Spleen (tissue), 11 donors: ENCODE measurements at regions not wholly inside any gene's neighbourhood (a gene's known extent, or its start where the extent isn't known, plus 50 kb on each side); places are given as distances from the start of the nearest gene placed in this dataset.

ENCODE experiments used
- DNase-seq: peaks from one replicate; pipeline ENCODE4 v3.0.0-alpha.2; 2020
- H3K27ac ChIP-seq, 8 donors: fragments of 200-600 bp; sonication (generic) in 7 of 8; 1 replicate in 4 of 8; 2 replicates in 4 of 8; pipeline versions ENCODE4 v1.5.0 to v1.8.0; 2016 to 2021; ENCODE audit warnings: inconsistent platforms in 4 of 8, mild to moderate bottlenecking in 4 of 8, moderate library complexity in 1 of 8
- H3K27me3 ChIP-seq, 7 donors: fragments of 200-600 bp; sonication (generic) in 6 of 7; replicated peaks in 1 of 7; 1 replicate in 4 of 7; 2 replicates in 3 of 7; pipeline versions ENCODE4 v1.5.0 to v1.8.0; 2016 to 2021; ENCODE audit warnings: inconsistent platforms in 3 of 7, mild to moderate bottlenecking in 1 of 7
- H3K36me3 ChIP-seq, 6 donors: fragments of 200-600 bp; sonication (generic) in 5 of 6; 1 replicate in 4 of 6; 2 replicates in 2 of 6; pipeline versions ENCODE4 v1.5.0 to v1.8.0; 2016 to 2021; ENCODE audit warnings: inconsistent platforms in 2 of 6
- H3K4me1 ChIP-seq, 6 donors: fragments of 200-600 bp; sonication (generic) in 5 of 6; 1 replicate in 3 of 6; 2 replicates in 3 of 6; pipeline versions ENCODE4 v1.5.0 to v1.8.0; 2016 to 2021; ENCODE audit warnings: inconsistent platforms in 3 of 6
- H3K4me3 ChIP-seq, 8 donors: fragments of 200-600 bp; sonication (generic) in 7 of 8; 1 replicate in 4 of 8; 2 replicates in 4 of 8; pipeline versions ENCODE4 v1.5.0 to v1.8.0; 2016 to 2021; ENCODE audit warnings: inconsistent platforms in 4 of 8, mild to moderate bottlenecking in 4 of 8, moderate library complexity in 2 of 8
- H3K9me3 ChIP-seq, 8 donors: fragments of 200-600 bp; sonication (generic) in 7 of 8; 1 replicate in 4 of 8; 2 replicates in 4 of 8; pipeline versions ENCODE4 v1.5.0 to v1.8.0; 2016 to 2021; ENCODE audit warnings: inconsistent platforms in 4 of 8
- POLR2A ChIP-seq, 3 donors: fragments of 450-650 bp; IDR thresholded peaks; one replicate each; pipeline ENCODE4 v1.5.1; 2017; ENCODE audit warnings: antibody characterized with exemption in 3 of 3, mild to moderate bottlenecking in 1 of 3
- POLR2AphosphoS5 ChIP-seq, 3 donors: sonication (generic); formaldehyde crosslinking; IDR thresholded peaks; one replicate each; pipeline ENCODE4 v1.5.1; 2017; ENCODE audit warnings: antibody characterized with exemption in 3 of 3
- WGBS, 5 donors: extraction: QIAGEN DNeasy Blood & Tissue Kit in 3 of 5; methylation state at CpG; one replicate each; pipeline versions ENCODE4 v1.1.5 to v1.1.7; 2013 to 2018; 5-methylcytosine and 5-hydroxymethylcytosine counted together
- intact Hi-C: fragments of 100-400 bp; cut with DNase I; formaldehyde crosslinking; loops from one replicate; pipeline ENCODE4 v1.15.0; 2023; ENCODE audit warnings: low total_unique reads
- TF ChIP-seq, protein P1 (sequence below), 11 experiments: fragments of 200-600 bp in 7 of 11; fragments of 450-650 bp in 4 of 11; sonication (generic) in 4 of 11; IDR thresholded peaks in 8 of 11; conservative IDR thresholded peaks in 3 of 11; 1 replicate in 7 of 11; 2 replicates in 4 of 11; pipeline versions ENCODE4 v1.4.0 to v1.8.0; 2016 to 2021; ENCODE audit warnings: antibody characterized with exemption in 11 of 11, inconsistent platforms in 4 of 11, mild to moderate bottlenecking in 1 of 11
- donor health status: healthy with polysubstance abuse.
- donor health status: DM: no; HTN: no; CAD: no; lungs with moderate emphysema.
- donor health status: DM: no; HTN: no; CAD: no.
- donor health status: Bipolar disorder and iron deficiency.
- donor health status: healthy.
- donor health status: DM: no; HTN: no; CAD: no.
- donor health status: DM: yes; HTN: yes; CAD: no.

DNA sequence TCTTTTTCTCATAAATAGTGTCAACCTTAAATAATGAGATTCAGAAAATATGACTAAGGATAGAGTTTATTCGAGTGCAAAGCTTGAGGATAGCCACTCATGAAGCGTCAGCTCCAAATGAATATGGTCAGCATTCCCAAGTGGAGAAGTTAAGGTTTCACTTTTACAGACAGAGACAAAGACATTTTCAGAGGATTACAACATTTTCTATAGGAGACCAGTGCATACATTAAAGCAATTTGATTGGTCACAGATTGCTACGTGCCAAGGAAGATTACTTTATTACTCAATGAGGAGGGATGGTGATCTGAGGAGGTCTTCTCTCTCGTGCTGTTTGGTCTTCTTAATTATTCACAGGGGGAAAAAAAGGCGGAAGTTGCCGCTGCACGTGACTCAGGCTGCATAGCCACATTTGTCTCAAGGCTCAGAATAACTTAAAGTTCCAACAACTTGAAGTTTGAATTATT, 60.1 kb upstream of the SPATA31C2 start:
- Histone ChIP-seq H3K36me3 (no peaks in the 10 kb centered on the region), H3K4me1 (peaks cover 0 to 4% (median 0%) of the 10 kb centered on the region in 6 donors), H3K9me3 (no peaks in the 10 kb centered on the region), H3K27ac (no peak overlapping the region), H3K27me3 (no peaks in the 10 kb centered on the region), H3K4me3 (peak overlapping the region in 2 of 8 donors; percentile 27 to 44)
- DNase-seq: no peak
- 40 to 61% (median 55%) methylated on average over 7 of the region's 7 CpGs for WGBS, 5 donors
- intact Hi-C loops: no loop called here
- TF ChIP-seq POLR2A (IDR thresholded peaks at IDR 0.05) (no peak), POLR2AphosphoS5 (IDR thresholded peaks at IDR 0.05) (no peak)
- TF ChIP-seq, protein P1, sequence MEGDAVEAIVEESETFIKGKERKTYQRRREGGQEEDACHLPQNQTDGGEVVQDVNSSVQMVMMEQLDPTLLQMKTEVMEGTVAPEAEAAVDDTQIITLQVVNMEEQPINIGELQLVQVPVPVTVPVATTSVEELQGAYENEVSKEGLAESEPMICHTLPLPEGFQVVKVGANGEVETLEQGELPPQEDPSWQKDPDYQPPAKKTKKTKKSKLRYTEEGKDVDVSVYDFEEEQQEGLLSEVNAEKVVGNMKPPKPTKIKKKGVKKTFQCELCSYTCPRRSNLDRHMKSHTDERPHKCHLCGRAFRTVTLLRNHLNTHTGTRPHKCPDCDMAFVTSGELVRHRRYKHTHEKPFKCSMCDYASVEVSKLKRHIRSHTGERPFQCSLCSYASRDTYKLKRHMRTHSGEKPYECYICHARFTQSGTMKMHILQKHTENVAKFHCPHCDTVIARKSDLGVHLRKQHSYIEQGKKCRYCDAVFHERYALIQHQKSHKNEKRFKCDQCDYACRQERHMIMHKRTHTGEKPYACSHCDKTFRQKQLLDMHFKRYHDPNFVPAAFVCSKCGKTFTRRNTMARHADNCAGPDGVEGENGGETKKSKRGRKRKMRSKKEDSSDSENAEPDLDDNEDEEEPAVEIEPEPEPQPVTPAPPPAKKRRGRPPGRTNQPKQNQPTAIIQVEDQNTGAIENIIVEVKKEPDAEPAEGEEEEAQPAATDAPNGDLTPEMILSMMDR (IDR thresholded peaks at IDR 0.05 in 8 of 11, conservative IDR thresholded peaks at IDR 0.05 in 3 of 11): no peak

DNA sequence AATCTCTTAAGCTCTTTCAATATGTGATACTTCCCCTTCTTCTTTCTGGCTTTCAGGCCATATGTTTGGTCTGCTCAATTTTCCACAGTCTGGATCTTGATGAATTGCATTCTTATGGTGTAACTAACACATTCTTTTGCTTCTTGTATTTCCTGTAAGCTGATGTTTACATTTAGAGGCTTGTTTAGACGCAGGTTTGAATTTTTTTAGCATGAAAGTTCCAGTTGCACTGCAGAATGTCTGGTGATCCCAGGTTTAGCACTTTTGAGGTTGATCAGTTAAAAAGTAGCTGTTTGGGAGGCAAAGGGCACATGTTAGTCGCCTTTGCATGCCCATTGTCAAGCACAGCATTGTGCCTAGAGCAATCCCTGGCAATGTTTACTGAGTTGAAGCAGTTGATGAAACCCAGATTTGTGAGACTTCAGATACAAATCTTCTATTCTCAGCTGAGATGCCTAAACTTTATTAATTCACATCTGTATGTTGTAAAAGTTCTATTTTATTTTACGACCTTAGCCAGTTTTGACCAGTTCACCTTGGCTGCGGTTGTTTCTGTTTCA, 59.6 kb upstream of the SPATA31C2 start:
- peak overlapping the region in 2 of 8 donors; percentile 27 to 44 for H3K4me3 ChIP-seq
- TF ChIP-seq, protein P1 (IDR thresholded peaks at IDR 0.05 in 8 of 11, conservative IDR thresholded peaks at IDR 0.05 in 3 of 11): no peak
- TF ChIP-seq POLR2AphosphoS5 (IDR thresholded peaks at IDR 0.05) (no peak), POLR2A (IDR thresholded peaks at IDR 0.05) (no peak)
- H3K27me3 ChIP-seq: no peaks in the 10 kb centered on the region
- 69 to 78% (median 73%) methylated on average over 4 of the region's 4 CpGs for WGBS, 5 donors
- intact Hi-C loops: no loop called here
- H3K27ac ChIP-seq: no peak overlapping the region
- no peaks in the 10 kb centered on the region for H3K9me3 ChIP-seq
- no peaks in the 10 kb centered on the region for H3K36me3 ChIP-seq
- H3K4me1 ChIP-seq: peaks cover 0 to 4% (median 0%) of the 10 kb centered on the region in 6 donors
- DNase-seq: no peak

DNA sequence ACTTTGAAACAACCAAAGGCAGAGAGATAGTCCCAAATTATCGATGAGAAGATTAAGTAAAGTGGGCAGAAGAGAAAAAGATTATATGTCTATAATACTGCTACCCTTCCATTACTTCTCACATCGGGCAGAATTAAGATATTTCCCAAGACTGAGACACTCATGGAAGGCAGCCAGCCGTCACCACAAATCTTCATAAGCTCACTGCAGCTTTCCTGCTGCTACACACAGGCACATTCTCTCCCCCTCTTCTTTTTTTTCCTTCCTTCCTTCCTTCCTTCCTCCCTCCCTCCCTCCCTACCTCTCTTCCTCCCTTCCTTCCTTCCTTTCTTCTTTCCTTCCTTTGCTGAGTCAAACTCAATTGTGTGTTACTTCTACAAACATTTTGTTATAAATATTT, 58.7 kb upstream of the SPATA31C2 start:
- no peak for DNase-seq
- no peaks in the 10 kb centered on the region for H3K9me3 ChIP-seq
- WGBS, 5 donors: 31 to 41% (median 34%) methylated on average over 3 of the region's 3 CpGs
- no peak overlapping the region for H3K4me3 ChIP-seq
- TF ChIP-seq POLR2AphosphoS5 (IDR thresholded peaks at IDR 0.05): no peak
- no peak for TF ChIP-seq POLR2A (IDR thresholded peaks at IDR 0.05)
- TF ChIP-seq, protein P1 (IDR thresholded peaks at IDR 0.05 in 8 of 11, conservative IDR thresholded peaks at IDR 0.05 in 3 of 11): no peak
- peaks cover 0 to 4% (median 0%) of the 10 kb centered on the region in 6 donors for H3K4me1 ChIP-seq
- H3K27ac ChIP-seq: no peak overlapping the region
- H3K36me3 ChIP-seq: no peaks in the 10 kb centered on the region
- H3K27me3 ChIP-seq: no peaks in the 10 kb centered on the region
- intact Hi-C loops: no loop called here

DNA sequence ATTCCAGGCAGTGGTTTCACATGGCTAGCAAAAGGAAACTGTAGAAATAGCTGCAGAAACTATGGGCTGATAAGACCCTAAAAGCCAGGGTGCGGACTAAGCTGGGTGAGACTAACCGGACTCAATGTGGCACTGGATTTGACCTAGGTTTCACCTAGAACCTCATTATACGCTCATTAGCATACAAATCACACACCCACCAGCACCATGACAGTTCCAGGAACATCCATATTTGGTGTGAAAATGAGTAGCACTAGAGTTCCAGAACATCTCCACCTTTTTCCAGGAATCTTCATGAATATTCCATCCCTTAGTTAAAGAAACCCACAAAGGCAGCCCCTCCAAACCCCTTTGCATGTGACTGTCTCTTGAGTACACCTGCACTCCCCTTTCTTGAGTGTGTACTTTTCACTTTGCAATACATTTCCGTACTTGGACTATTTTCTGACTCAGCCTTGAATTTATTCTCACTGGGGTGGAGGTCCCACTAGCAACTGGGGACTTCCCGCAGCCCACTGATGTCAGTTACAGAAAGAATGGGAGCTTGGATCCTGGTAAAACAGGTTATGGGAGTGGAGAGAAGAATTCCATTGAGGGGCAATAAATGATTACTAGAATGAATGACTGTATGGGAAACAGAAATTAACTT, 58.0 kb upstream of the SPATA31C2 start:
- H3K36me3 ChIP-seq: no peaks in the 10 kb centered on the region

More for the DNA sequence above, 58.0 kb upstream of the SPATA31C2 start:
- TF ChIP-seq POLR2A (IDR thresholded peaks at IDR 0.05) (no peak), POLR2AphosphoS5 (IDR thresholded peaks at IDR 0.05) (no peak)
- TF ChIP-seq, protein P1 (IDR thresholded peaks at IDR 0.05 in 8 of 11, conservative IDR thresholded peaks at IDR 0.05 in 3 of 11): no peak
- H3K9me3 ChIP-seq: peaks cover 0 to 1% (median 0%) of the 10 kb centered on the region in 8 donors
- H3K4me3 ChIP-seq: no peak overlapping the region
- no peak for DNase-seq
- no peaks in the 10 kb centered on the region for H3K27me3 ChIP-seq
- intact Hi-C loops: no loop called here
- H3K4me1 ChIP-seq: peaks cover 0 to 4% (median 0%) of the 10 kb centered on the region in 6 donors
- H3K27ac ChIP-seq: no peak overlapping the region
- WGBS, 5 donors: 87 to 97% (median 92%) methylated on average over 5 of the region's 5 CpGs
